ENCODE measurements at regions not wholly inside any gene's neighbourhood (a gene's known extent, or its start where the extent isn't known, plus 50 kb on each side); places are given as distances from the start of the nearest gene placed in this dataset.

DNA sequence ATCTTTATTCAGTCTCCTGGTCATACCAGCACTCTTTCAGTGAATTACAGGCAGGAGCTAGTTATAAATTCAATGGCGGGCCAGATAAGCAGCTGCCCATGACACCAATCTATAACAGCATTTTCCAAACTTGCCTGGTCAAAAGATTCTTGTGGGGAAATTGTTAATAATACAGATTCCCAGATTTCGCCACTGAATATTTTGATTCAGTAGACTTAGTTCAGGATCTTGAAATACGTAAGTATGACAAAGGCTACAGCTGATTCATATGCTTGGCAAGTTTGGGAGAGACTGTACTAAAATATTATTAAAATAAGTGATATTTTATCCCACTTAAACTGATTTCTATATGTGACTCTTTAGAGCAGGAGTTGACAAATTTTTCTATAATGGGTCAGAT is 119.3 kb downstream of the TMCO5A start:
- no peak for DNase-seq (ENCODE audit: low read depth)
- no peak overlapping the region for H3K4me3 ChIP-seq (replicated peaks; ENCODE audit: low read depth, low read length)
- TF ChIP-seq, protein P1, sequence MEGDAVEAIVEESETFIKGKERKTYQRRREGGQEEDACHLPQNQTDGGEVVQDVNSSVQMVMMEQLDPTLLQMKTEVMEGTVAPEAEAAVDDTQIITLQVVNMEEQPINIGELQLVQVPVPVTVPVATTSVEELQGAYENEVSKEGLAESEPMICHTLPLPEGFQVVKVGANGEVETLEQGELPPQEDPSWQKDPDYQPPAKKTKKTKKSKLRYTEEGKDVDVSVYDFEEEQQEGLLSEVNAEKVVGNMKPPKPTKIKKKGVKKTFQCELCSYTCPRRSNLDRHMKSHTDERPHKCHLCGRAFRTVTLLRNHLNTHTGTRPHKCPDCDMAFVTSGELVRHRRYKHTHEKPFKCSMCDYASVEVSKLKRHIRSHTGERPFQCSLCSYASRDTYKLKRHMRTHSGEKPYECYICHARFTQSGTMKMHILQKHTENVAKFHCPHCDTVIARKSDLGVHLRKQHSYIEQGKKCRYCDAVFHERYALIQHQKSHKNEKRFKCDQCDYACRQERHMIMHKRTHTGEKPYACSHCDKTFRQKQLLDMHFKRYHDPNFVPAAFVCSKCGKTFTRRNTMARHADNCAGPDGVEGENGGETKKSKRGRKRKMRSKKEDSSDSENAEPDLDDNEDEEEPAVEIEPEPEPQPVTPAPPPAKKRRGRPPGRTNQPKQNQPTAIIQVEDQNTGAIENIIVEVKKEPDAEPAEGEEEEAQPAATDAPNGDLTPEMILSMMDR (IDR thresholded peaks at IDR 0.05; ENCODE audit: low read length, missing control alignments) = no peak

DNA sequence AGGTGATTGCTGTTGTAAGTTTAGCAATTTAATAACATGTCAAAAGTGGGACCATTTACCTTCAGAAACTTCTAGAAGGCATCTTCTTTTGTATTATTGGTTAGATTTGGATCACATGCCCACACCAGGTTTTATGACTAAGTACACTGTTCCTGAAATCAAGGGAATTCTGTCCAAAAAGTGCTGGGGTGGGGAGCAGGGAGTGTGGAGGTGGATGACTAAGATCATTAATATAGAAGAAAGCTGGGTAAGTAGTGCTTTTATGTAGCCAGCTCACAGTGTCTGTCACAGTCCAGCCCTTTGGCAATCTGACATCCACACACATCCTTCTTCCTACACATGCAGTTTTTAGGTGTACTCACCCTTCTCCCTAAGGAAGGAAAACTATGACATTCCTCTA is 120.0 kb downstream of the TMCO5A start:
- TF ChIP-seq, protein P1 (IDR thresholded peaks at IDR 0.05; ENCODE audit: low read length, missing control alignments) = no peak
- DNase-seq (ENCODE audit: low read depth) = peak; percentile 43
- H3K4me3 ChIP-seq (replicated peaks; ENCODE audit: low read depth, low read length) = no peak overlapping the region

DNA sequence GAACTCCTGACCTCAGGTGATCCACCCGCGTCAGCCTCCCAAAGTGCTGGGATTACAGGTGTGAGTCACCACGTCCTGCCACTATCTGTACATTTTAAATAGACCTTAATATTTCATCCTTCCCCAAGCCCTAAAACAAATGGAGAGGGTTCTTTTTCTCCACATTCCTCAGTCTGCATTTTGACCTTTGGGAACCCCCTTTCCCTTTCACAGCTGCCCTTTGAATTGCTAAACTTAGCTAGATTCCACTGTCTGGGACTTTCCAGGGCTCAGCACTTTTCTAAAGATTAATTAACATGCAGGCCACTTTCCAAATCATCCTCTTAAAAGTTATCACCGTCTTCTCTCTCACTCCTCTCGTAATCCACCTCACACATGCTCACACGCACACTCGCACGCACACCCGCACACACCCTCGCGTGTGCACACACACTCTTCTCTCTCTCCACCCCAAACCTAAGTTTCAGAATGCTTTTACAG is 124.2 kb downstream of the TMCO5A start:
- H3K4me3 ChIP-seq (replicated peaks; ENCODE audit: low read depth, low read length) = no peak overlapping the region
- DNase-seq (ENCODE audit: low read depth) = no peak
- TF ChIP-seq, protein P1 (IDR thresholded peaks at IDR 0.05; ENCODE audit: low read length, missing control alignments) = no peak

DNA sequence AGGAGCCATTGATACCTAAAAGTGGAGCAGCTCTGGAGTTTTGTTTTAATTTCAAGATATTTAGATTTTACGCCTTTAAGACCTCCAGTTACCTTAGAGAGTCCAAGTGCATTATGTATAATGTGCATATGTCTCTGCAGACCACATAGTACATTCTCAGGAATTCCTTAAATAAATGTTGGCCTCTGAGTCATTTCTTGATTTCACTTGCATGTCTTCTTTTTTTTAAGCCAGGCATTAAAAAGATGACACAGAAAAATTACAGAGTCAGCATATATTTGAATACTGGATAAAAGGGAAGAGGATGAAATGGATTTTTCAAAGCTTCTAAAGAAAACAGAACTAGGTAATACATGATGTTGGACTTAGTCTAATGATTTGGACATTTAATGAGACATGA is 125.2 kb downstream of the TMCO5A start:
- peak; percentile 53 for DNase-seq (ENCODE audit: low read depth)
- TF ChIP-seq, protein P1 (IDR thresholded peaks at IDR 0.05; ENCODE audit: low read length, missing control alignments) = no peak
- no peak overlapping the region for H3K4me3 ChIP-seq (replicated peaks; ENCODE audit: low read depth, low read length)

DNA sequence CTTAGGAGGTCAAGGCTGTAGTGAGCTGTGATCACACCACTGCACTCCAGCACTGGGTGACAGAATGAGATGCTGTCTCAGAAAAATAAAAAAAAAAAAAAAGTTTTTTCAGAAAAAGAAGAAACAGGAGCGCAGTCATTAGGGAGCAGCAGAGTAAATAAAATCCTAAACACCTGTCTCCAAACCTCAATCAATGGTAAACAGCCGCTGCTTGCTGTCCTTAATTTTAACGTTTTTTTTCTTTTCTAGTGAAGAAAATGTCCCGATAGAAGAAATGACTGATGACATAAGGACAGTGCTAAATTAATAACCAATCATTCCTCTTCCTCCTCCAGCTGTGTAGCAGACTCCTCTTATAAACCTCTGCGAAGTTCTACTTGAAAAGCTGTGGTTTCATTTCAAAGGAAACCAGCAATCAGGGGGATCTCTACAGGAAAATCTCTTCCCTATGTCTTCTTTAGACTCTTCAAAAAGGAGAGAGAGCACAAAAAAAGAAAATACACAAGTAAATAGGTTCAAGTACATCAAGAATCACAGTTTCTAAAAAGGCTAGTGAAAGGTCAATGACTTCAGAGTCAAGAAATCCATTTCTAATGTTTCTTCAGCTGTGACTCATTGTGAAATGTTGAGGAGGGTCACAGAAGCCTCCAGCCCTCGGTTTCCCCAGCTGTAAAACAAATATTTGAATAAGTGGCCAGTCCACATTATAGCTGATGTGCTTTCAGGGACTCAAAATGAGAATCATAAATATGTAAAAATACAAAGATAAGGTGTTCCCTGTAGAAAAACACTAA is 127.6 kb downstream of the TMCO5A start:
- no peak for DNase-seq (ENCODE audit: low read depth)
- TF ChIP-seq, protein P1 (IDR thresholded peaks at IDR 0.05; ENCODE audit: low read length, missing control alignments) = no peak

DNA sequence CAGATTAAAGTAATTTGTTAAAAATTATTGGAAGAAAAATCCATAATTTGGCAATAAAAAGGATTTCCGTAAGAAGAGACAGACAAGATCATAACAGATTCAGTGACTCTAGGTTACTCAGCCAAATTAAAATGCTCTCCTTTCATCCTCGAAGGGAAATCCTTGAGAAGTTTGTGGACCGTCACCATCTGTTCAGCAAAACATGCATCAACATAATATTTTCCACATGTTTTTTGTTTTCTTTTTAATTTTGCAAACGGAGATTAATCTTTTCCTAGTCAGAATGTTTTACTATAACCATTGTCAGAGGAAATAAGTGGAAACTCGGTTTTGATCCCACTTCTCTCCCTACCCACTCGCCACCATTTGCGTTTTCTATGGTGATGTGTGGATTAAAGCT is 128.3 kb downstream of the TMCO5A start:
- no peak for DNase-seq (ENCODE audit: low read depth)
- TF ChIP-seq, protein P1 (IDR thresholded peaks at IDR 0.05; ENCODE audit: low read length, missing control alignments) = no peak
- H3K4me3 ChIP-seq (replicated peaks; ENCODE audit: low read depth, low read length) = no peak overlapping the region

More for the DNA sequence above, 127.6 kb downstream of the TMCO5A start:
- H3K4me3 ChIP-seq (replicated peaks; ENCODE audit: low read depth, low read length) = no peak overlapping the region
